ENCODE measurements at regions not wholly inside any gene's neighbourhood (a gene's known extent, or its start where the extent isn't known, plus 50 kb on each side); places are given as distances from the start of the nearest gene placed in this dataset.

- Histone ChIP-seq H3K4me3 (ENCODE audit: severe bottlenecking) (no peak overlapping the region), H3K4me1 (ENCODE audit: insufficient read depth, poor library complexity, severe bottlenecking) (no peaks in the 10 kb centered on the region), H3K27me3 (ENCODE audit: insufficient read depth, poor library complexity, severe bottlenecking) (peaks cover 4% of the 10 kb centered on the region), H3K36me3 (ENCODE audit: low read depth) (no peaks in the 10 kb centered on the region), H3K27ac (ENCODE audit: poor library complexity, severe bottlenecking) (no peak overlapping the region), H3K9me3 (ENCODE audit: severe bottlenecking) (no peaks in the 10 kb centered on the region)
- ATAC-seq (ENCODE audit: low read depth) (no peak), DNase-seq (ENCODE audit: low spot score) (no peak)
- TF ChIP-seq CTCF (IDR thresholded peaks at IDR 0.05; ENCODE audit: poor library complexity, severe bottlenecking), result no peak
These were observed 95.0 kb upstream of the KCNA4 start for GRCh38 chr11:30111786-30112185.

GRCh38 chr11:30113326-30113898, 96.6 kb upstream of the KCNA4 start:
- TF ChIP-seq CTCF (IDR thresholded peaks at IDR 0.05; ENCODE audit: poor library complexity, severe bottlenecking), result no peak
- Histone ChIP-seq H3K36me3 (ENCODE audit: low read depth) (no peaks in the 10 kb centered on the region), H3K27me3 (ENCODE audit: insufficient read depth, poor library complexity, severe bottlenecking) (peaks cover 4% of the 10 kb centered on the region), H3K4me1 (ENCODE audit: insufficient read depth, poor library complexity, severe bottlenecking) (no peaks in the 10 kb centered on the region), H3K27ac (ENCODE audit: poor library complexity, severe bottlenecking) (no peak overlapping the region), H3K4me3 (ENCODE audit: severe bottlenecking) (no peak overlapping the region), H3K9me3 (ENCODE audit: severe bottlenecking) (no peaks in the 10 kb centered on the region)
- DNase-seq (ENCODE audit: low spot score), result no peak
- no peak for ATAC-seq (ENCODE audit: low read depth)

- no peak for ATAC-seq (ENCODE audit: low read depth)
- no peaks in the 10 kb centered on the region for H3K9me3 ChIP-seq (ENCODE audit: severe bottlenecking)
- no peak overlapping the region for H3K4me3 ChIP-seq (ENCODE audit: severe bottlenecking)
- no peak for DNase-seq (ENCODE audit: low spot score)
- no peak for TF ChIP-seq CTCF (IDR thresholded peaks at IDR 0.05; ENCODE audit: poor library complexity, severe bottlenecking)
- no peak overlapping the region for H3K27ac ChIP-seq (ENCODE audit: poor library complexity, severe bottlenecking)
- peaks cover 4% of the 10 kb centered on the region for H3K27me3 ChIP-seq (ENCODE audit: insufficient read depth, poor library complexity, severe bottlenecking)
- H3K4me1 ChIP-seq (ENCODE audit: insufficient read depth, poor library complexity, severe bottlenecking), result no peaks in the 10 kb centered on the region
- H3K36me3 ChIP-seq (ENCODE audit: low read depth), result no peaks in the 10 kb centered on the region
These were observed 99.7 kb upstream of the KCNA4 start for GRCh38 chr11:30116512-30116911.

- DNase-seq (ENCODE audit: low spot score) (no peak), ATAC-seq (ENCODE audit: low read depth) (no peak)
- no peaks in the 10 kb centered on the region for H3K4me1 ChIP-seq (ENCODE audit: insufficient read depth, poor library complexity, severe bottlenecking)
- no peaks in the 10 kb centered on the region for H3K9me3 ChIP-seq (ENCODE audit: severe bottlenecking)
- H3K36me3 ChIP-seq (ENCODE audit: low read depth), result no peaks in the 10 kb centered on the region
- no peak overlapping the region for H3K4me3 ChIP-seq (ENCODE audit: severe bottlenecking)
- H3K27me3 ChIP-seq (ENCODE audit: insufficient read depth, poor library complexity, severe bottlenecking), result peaks cover 4% of the 10 kb centered on the region
- no peak for TF ChIP-seq CTCF (IDR thresholded peaks at IDR 0.05; ENCODE audit: poor library complexity, severe bottlenecking)
- H3K27ac ChIP-seq (ENCODE audit: poor library complexity, severe bottlenecking), result no peak overlapping the region
These were observed 103.3 kb upstream of the KCNA4 start for GRCh38 chr11:30120045-30120589.

GRCh38 chr11:30125456-30125855, 105.4 kb upstream of the FSHB start:
- TF ChIP-seq CTCF (IDR thresholded peaks at IDR 0.05; ENCODE audit: poor library complexity, severe bottlenecking), result no peak
- Histone ChIP-seq H3K9me3 (ENCODE audit: severe bottlenecking) (no peaks in the 10 kb centered on the region), H3K27ac (ENCODE audit: poor library complexity, severe bottlenecking) (no peak overlapping the region), H3K36me3 (ENCODE audit: low read depth) (no peaks in the 10 kb centered on the region), H3K27me3 (ENCODE audit: insufficient read depth, poor library complexity, severe bottlenecking) (no peaks in the 10 kb centered on the region), H3K4me3 (ENCODE audit: severe bottlenecking) (no peak overlapping the region), H3K4me1 (ENCODE audit: insufficient read depth, poor library complexity, severe bottlenecking) (no peaks in the 10 kb centered on the region)
- no peak for DNase-seq (ENCODE audit: low spot score)
- no peak for ATAC-seq (ENCODE audit: low read depth)
